CD8-positive, alpha-beta memory T cell (primary cell): ENCODE measurements at regions not wholly inside any gene's neighbourhood (a gene's known extent, or its start where the extent isn't known, plus 50 kb on each side); places are given as distances from the start of the nearest gene placed in this dataset.

Source experiments
- CTCF ChIA-PET: fragments of 350-600 bp; sonication (Branson Sonifier 250); formaldehyde crosslinking; loops from one replicate; lab custom pipeline; 2021; ENCODE audit warnings: antibody characterized with exemption; lab: Charles Lee
- POLR2A ChIA-PET: fragments of 350-600 bp; sonication (Branson Sonifier 250); formaldehyde crosslinking; loops from one replicate; lab custom pipeline; 2021; ENCODE audit warnings: antibody characterized with exemption; lab: Charles Lee
- DNase-seq, 5 donors: peaks; one replicate each; pipeline versions ENCODE4 v3.0.0 to v3.0.0-alpha.2; 2020 to 2022; ENCODE audit warnings: mixed read lengths in 1 of 5
- H3K27ac ChIP-seq: one replicate; pipeline ENCODE4 v1.7.0; 2013; ENCODE audit warnings: low read depth, mild to moderate bottlenecking, low read length, moderate library complexity
- H3K27me3 ChIP-seq: 2 replicates; pipeline ENCODE4 v1.7.0; 2013; ENCODE audit warnings: low read length, mild to moderate bottlenecking; ENCODE audit not compliant: insufficient read depth, poor library complexity, severe bottlenecking
- H3K36me3 ChIP-seq: 2 replicates; pipeline ENCODE4 v1.7.0; 2013; ENCODE audit warnings: mild to moderate bottlenecking, low read length, moderate library complexity; ENCODE audit not compliant: insufficient read depth
- H3K4me1 ChIP-seq: 2 replicates; pipeline ENCODE4 v1.7.0; 2013; ENCODE audit warnings: mild to moderate bottlenecking, low read length, moderate library complexity; ENCODE audit not compliant: insufficient read depth
- H3K4me3 ChIP-seq: 2 replicates; pipeline ENCODE4 v1.7.0; 2013; ENCODE audit warnings: mild to moderate bottlenecking, low read length
- H3K9me3 ChIP-seq: 2 replicates; pipeline ENCODE4 v1.7.0; 2013; ENCODE audit warnings: mild to moderate bottlenecking, low read length
- H3K27ac Mint-ChIP-seq, 8 donors: one replicate each; pipeline ENCODE4 v1.8.0; 2020 to 2021; ENCODE audit warnings: mixed read lengths in 8 of 8, mild to moderate bottlenecking in 6 of 8, inconsistent platforms in 3 of 8, moderate library complexity in 3 of 8
- H3K27me3 Mint-ChIP-seq, 2 donors: one replicate each; pipeline ENCODE4 v1.8.0; 2020 to 2021; ENCODE audit warnings: mixed read lengths in 2 of 2, mild to moderate bottlenecking in 1 of 2, moderate library complexity in 1 of 2
- H3K36me3 Mint-ChIP-seq, 3 donors: one replicate each; pipeline ENCODE4 v1.8.0; 2020 to 2021; ENCODE audit warnings: mixed read lengths in 3 of 3, inconsistent platforms in 1 of 3, mild to moderate bottlenecking in 1 of 3
- H3K4me1 Mint-ChIP-seq, 3 donors: one replicate each; pipeline ENCODE4 v1.8.0; 2020 to 2021; ENCODE audit warnings: mixed read lengths in 3 of 3, inconsistent platforms in 1 of 3, mild to moderate bottlenecking in 1 of 3
- H3K4me3 Mint-ChIP-seq, 7 donors: one replicate each; pipeline ENCODE4 v1.8.0; 2020 to 2021; ENCODE audit warnings: mixed read lengths in 7 of 7, mild to moderate bottlenecking in 6 of 7, moderate library complexity in 4 of 7, inconsistent platforms in 2 of 7
- H3K9me3 Mint-ChIP-seq, 5 donors: one replicate each; pipeline ENCODE4 v1.8.0; 2020 to 2022; ENCODE audit warnings: mixed read lengths in 5 of 5, mild to moderate bottlenecking in 3 of 5, moderate library complexity in 2 of 5, inconsistent platforms in 1 of 5

GRCh38 chr2:175630280-175631244 lies 371.5 kb downstream of the LNPK start:
- DNase-seq: no peak
- no peaks in the 10 kb centered on the region for H3K36me3 Mint-ChIP-seq
- no peak overlapping the region for H3K27ac Mint-ChIP-seq
- POLR2A ChIA-PET: no interaction called here
- H3K27me3 Mint-ChIP-seq: peaks cover 3 to 25% of the 10 kb centered on the region in 2 donors
- H3K4me1 ChIP-seq: no peaks in the 10 kb centered on the region
- no peak overlapping the region for H3K4me3 ChIP-seq
- no peaks in the 10 kb centered on the region for H3K36me3 ChIP-seq
- H3K4me1 Mint-ChIP-seq: no peaks in the 10 kb centered on the region
- H3K9me3 ChIP-seq: no peaks in the 10 kb centered on the region
- H3K9me3 Mint-ChIP-seq: peaks cover 0 to 3% (median 0%) of the 10 kb centered on the region in 5 donors
- H3K27ac ChIP-seq: no peak overlapping the region
- H3K4me3 Mint-ChIP-seq: no peak overlapping the region
- CTCF ChIA-PET: no interaction called here
- H3K27me3 ChIP-seq: no peaks in the 10 kb centered on the region

GRCh38 chr2:175628243-175628642 lies 373.8 kb downstream of the LNPK start:
- H3K9me3 ChIP-seq: no peaks in the 10 kb centered on the region
- no peaks in the 10 kb centered on the region for H3K4me1 ChIP-seq
- ChIA-PET CTCF (no interaction called here), POLR2A (no interaction called here)
- Mint-ChIP-seq H3K27ac (no peak overlapping the region), H3K9me3 (peaks cover 0 to 3% (median 0%) of the 10 kb centered on the region in 5 donors), H3K4me3 (no peak overlapping the region), H3K36me3 (no peaks in the 10 kb centered on the region), H3K4me1 (no peaks in the 10 kb centered on the region), H3K27me3 (peaks cover 3 to 23% of the 10 kb centered on the region in 2 donors)
- H3K27me3 ChIP-seq: no peaks in the 10 kb centered on the region
- no peaks in the 10 kb centered on the region for H3K36me3 ChIP-seq
- no peak for DNase-seq
- no peak overlapping the region for H3K4me3 ChIP-seq
- H3K27ac ChIP-seq: no peak overlapping the region

- Histone ChIP-seq H3K4me1 (no peaks in the 10 kb centered on the region), H3K9me3 (no peaks in the 10 kb centered on the region), H3K27me3 (no peaks in the 10 kb centered on the region), H3K36me3 (no peaks in the 10 kb centered on the region), H3K4me3 (no peak overlapping the region), H3K27ac (no peak overlapping the region)
- peaks cover 0 to 7% (median 0%) of the 10 kb centered on the region in 5 donors for H3K9me3 Mint-ChIP-seq
- no peak overlapping the region for H3K27ac Mint-ChIP-seq
- ChIA-PET POLR2A (no interaction called here), CTCF (no interaction called here)
- H3K4me1 Mint-ChIP-seq: no peaks in the 10 kb centered on the region
- DNase-seq: no peak
- H3K27me3 Mint-ChIP-seq: peaks cover 3 to 26% of the 10 kb centered on the region in 2 donors
- H3K36me3 Mint-ChIP-seq: no peaks in the 10 kb centered on the region
- no peak overlapping the region for H3K4me3 Mint-ChIP-seq
Measured at GRCh38 chr2:175627405-175627804, 374.7 kb downstream of the LNPK start.

GRCh38 chr2:175626796-175627195 lies 375.3 kb downstream of the LNPK start:
- no peaks in the 10 kb centered on the region for H3K36me3 ChIP-seq
- no peak overlapping the region for H3K27ac ChIP-seq
- no peak for DNase-seq
- H3K4me3 ChIP-seq: no peak overlapping the region
- no peak overlapping the region for H3K4me3 Mint-ChIP-seq
- H3K4me1 Mint-ChIP-seq: no peaks in the 10 kb centered on the region
- H3K27ac Mint-ChIP-seq: no peak overlapping the region
- H3K9me3 ChIP-seq: no peaks in the 10 kb centered on the region
- H3K4me1 ChIP-seq: no peaks in the 10 kb centered on the region
- ChIA-PET POLR2A (no interaction called here), CTCF (no interaction called here)
- no peaks in the 10 kb centered on the region for H3K36me3 Mint-ChIP-seq
- no peaks in the 10 kb centered on the region for H3K27me3 ChIP-seq
- H3K9me3 Mint-ChIP-seq: peaks cover 0 to 7% (median 0%) of the 10 kb centered on the region in 5 donors
- peaks cover 3 to 26% of the 10 kb centered on the region in 2 donors for H3K27me3 Mint-ChIP-seq

- ChIA-PET CTCF (no interaction called here), POLR2A (no interaction called here)
- H3K9me3 Mint-ChIP-seq: peaks cover 0 to 7% (median 3%) of the 10 kb centered on the region in 5 donors
- H3K36me3 Mint-ChIP-seq: no peaks in the 10 kb centered on the region
- no peak overlapping the region for H3K27ac ChIP-seq
- H3K9me3 ChIP-seq: no peaks in the 10 kb centered on the region
- no peaks in the 10 kb centered on the region for H3K4me1 Mint-ChIP-seq
- no peaks in the 10 kb centered on the region for H3K27me3 ChIP-seq
- no peak overlapping the region for H3K4me3 ChIP-seq
- H3K27me3 Mint-ChIP-seq: peaks cover 0 to 17% of the 10 kb centered on the region in 2 donors
- H3K4me3 Mint-ChIP-seq: no peak overlapping the region
- no peak overlapping the region for H3K27ac Mint-ChIP-seq
- no peak for DNase-seq
- no peaks in the 10 kb centered on the region for H3K4me1 ChIP-seq
- no peaks in the 10 kb centered on the region for H3K36me3 ChIP-seq
Measured at GRCh38 chr2:175624785-175625184, 377.3 kb downstream of the LNPK start.

GRCh38 chr2:175624211-175624761 lies 377.8 kb downstream of the LNPK start:
- Histone ChIP-seq H3K9me3 (no peaks in the 10 kb centered on the region), H3K4me1 (no peaks in the 10 kb centered on the region), H3K27me3 (no peaks in the 10 kb centered on the region), H3K27ac (no peak overlapping the region), H3K36me3 (no peaks in the 10 kb centered on the region), H3K4me3 (no peak overlapping the region)
- no peaks in the 10 kb centered on the region for H3K36me3 Mint-ChIP-seq
- H3K27me3 Mint-ChIP-seq: peaks cover 0 to 20% of the 10 kb centered on the region in 2 donors
- no peak for DNase-seq
- ChIA-PET POLR2A (no interaction called here), CTCF (no interaction called here)
- no peaks in the 10 kb centered on the region for H3K4me1 Mint-ChIP-seq
- H3K4me3 Mint-ChIP-seq: no peak overlapping the region
- H3K9me3 Mint-ChIP-seq: peaks cover 0 to 7% (median 3%) of the 10 kb centered on the region in 5 donors
- H3K27ac Mint-ChIP-seq: no peak overlapping the region

- Histone ChIP-seq H3K27ac (no peak overlapping the region), H3K9me3 (no peaks in the 10 kb centered on the region), H3K27me3 (no peaks in the 10 kb centered on the region), H3K36me3 (no peaks in the 10 kb centered on the region), H3K4me1 (no peaks in the 10 kb centered on the region), H3K4me3 (no peak overlapping the region)
- Mint-ChIP-seq H3K4me3 (no peak overlapping the region), H3K4me1 (no peaks in the 10 kb centered on the region), H3K27me3 (peaks cover 3 to 15% of the 10 kb centered on the region in 2 donors), H3K27ac (no peak overlapping the region), H3K9me3 (peaks cover 0 to 7% (median 3%) of the 10 kb centered on the region in 5 donors), H3K36me3 (no peaks in the 10 kb centered on the region)
- DNase-seq: no peak
- CTCF ChIA-PET: no interaction called here
- POLR2A ChIA-PET: no interaction called here
Measured at GRCh38 chr2:175621821-175622220, 380.2 kb downstream of the LNPK start.

GRCh38 chr2:175620106-175620505 lies 382.0 kb downstream of the LNPK start:
- DNase-seq: no peak
- no peaks in the 10 kb centered on the region for H3K27me3 ChIP-seq
- Mint-ChIP-seq H3K9me3 (peaks cover 0 to 6% (median 3%) of the 10 kb centered on the region in 5 donors), H3K4me1 (no peaks in the 10 kb centered on the region), H3K27me3 (peaks cover 3 to 15% of the 10 kb centered on the region in 2 donors), H3K36me3 (no peaks in the 10 kb centered on the region), H3K4me3 (no peak overlapping the region), H3K27ac (no peak overlapping the region)
- ChIA-PET POLR2A (no interaction called here), CTCF (no interaction called here)
- H3K4me1 ChIP-seq: no peaks in the 10 kb centered on the region
- H3K36me3 ChIP-seq: no peaks in the 10 kb centered on the region
- H3K4me3 ChIP-seq: no peak overlapping the region
- H3K9me3 ChIP-seq: no peaks in the 10 kb centered on the region
- no peak overlapping the region for H3K27ac ChIP-seq
